Effector memory CD4-positive, alpha-beta T cell (primary cell): ENCODE measurements at regions not wholly inside any gene's neighbourhood (a gene's known extent, or its start where the extent isn't known, plus 50 kb on each side); places are given as distances from the start of the nearest gene placed in this dataset.
"Not testable (repeated sequence)": the region's sequence is repeated elsewhere in the genome, so short reads cannot be mapped to it uniquely, and the experiment has no call there.

Experiments used
- DNase-seq, 3 donors: peaks; one replicate each; pipeline ENCODE4 v3.0.0-alpha.2; 2020
- H3K27ac ChIP-seq: 2 replicates; pipeline ENCODE4 v1.7.0; 2013; ENCODE audit warnings: mild to moderate bottlenecking, low read length, moderate library complexity; ENCODE audit not compliant: insufficient read depth, poor library complexity, severe bottlenecking
- H3K27me3 ChIP-seq: replicated peaks from 2 replicates; pipeline ENCODE4 v1.7.0; 2013; ENCODE audit warnings: mild to moderate bottlenecking, low read length; ENCODE audit not compliant: insufficient read depth, control insufficient read depth, poor library complexity, severe bottlenecking
- H3K36me3 ChIP-seq: 2 replicates; pipeline ENCODE4 v1.7.0; 2013; ENCODE audit warnings: mild to moderate bottlenecking, low read length, moderate library complexity; ENCODE audit not compliant: control insufficient read depth, insufficient read depth
- H3K4me1 ChIP-seq: 2 replicates; pipeline ENCODE4 v1.7.0; 2013; ENCODE audit warnings: low read length, mild to moderate bottlenecking; ENCODE audit not compliant: control insufficient read depth, insufficient read depth, poor library complexity, severe bottlenecking
- H3K4me3 ChIP-seq: 2 replicates; pipeline ENCODE4 v1.7.0; 2013; ENCODE audit warnings: low read length, low read depth, mild to moderate bottlenecking; ENCODE audit not compliant: insufficient read depth, poor library complexity, severe bottlenecking
- H3K9me3 ChIP-seq: 2 replicates; pipeline ENCODE4 v1.7.0; 2013; ENCODE audit warnings: mild to moderate bottlenecking, low read length, moderate library complexity; ENCODE audit not compliant: control insufficient read depth

DNA sequence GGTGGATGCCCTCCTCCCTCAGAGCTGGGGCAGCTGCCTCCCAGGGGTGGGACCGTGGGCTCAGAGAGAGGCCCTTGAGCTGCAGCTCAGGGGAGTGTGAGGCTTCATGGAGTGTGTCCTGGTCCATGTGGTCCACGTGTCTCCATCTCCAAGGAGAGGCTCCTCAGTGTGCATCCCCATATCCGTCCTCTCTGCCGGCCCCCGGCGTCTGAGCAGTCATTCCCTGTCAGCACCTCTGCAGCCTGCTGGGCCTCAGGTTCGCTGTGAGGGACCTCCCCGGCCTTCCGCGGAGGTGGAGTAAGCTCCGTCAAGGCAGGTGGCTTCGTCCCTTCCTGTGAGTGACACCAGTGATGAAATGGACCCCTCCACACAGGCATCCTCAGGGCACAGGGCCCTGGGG, 160.7 kb upstream of the POTEB2 start:
- not testable (repeated sequence) for H3K4me3 ChIP-seq, DNase-seq, H3K27me3 ChIP-seq, H3K27ac ChIP-seq, H3K9me3 ChIP-seq, H3K4me1 ChIP-seq, H3K36me3 ChIP-seq

DNA sequence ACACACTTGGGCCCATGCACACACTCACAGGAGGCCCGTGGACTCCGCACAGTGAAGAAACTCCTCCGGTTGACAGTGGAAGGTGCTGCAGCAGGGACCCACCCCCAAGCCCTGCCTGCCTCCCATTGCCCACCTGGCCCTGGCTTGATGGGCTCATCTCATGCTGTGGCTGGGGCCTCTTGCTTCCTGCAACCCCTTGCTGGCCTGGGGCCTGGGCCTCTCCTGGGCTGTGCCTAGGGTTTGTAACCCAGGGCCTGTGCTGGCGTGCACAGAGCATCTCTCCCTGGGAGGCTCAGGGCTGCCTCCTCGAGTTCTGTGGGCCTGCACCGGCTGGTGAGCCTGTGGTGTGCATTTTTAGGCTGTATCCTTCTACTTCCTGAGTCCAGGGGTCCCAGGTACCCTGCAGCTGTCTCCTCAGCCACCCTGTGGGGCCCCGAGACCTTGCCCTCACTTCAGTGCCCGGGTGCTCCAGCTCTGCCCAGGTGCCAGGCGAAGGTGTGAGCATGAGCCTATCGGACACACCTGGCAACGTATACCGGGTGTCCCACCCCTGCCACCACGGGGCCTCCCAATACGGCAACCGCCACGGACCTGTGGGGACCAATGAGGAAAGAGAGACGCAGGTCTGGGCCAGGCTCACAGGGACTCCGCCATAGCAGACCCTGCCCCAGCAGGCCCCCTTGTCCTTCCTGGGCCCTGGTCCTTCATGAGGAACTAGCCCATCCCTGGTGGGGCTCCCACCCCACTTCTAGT, 158.3 kb upstream of the POTEB2 start:
- H3K9me3 ChIP-seq, DNase-seq, H3K36me3 ChIP-seq, H3K4me3 ChIP-seq, H3K27ac ChIP-seq, H3K27me3 ChIP-seq, H3K4me1 ChIP-seq: not testable (repeated sequence)

GRCh38 chr15:21018176-21018575, 152.1 kb upstream of the POTEB2 start:
- not testable (repeated sequence) for H3K27me3 ChIP-seq, H3K36me3 ChIP-seq, H3K9me3 ChIP-seq, H3K4me3 ChIP-seq, DNase-seq, H3K27ac ChIP-seq, H3K4me1 ChIP-seq

GRCh38 chr15:21017326-21017725, 151.2 kb upstream of the POTEB2 start:
- H3K4me1 ChIP-seq, H3K27ac ChIP-seq, DNase-seq, H3K36me3 ChIP-seq, H3K27me3 ChIP-seq, H3K9me3 ChIP-seq, H3K4me3 ChIP-seq: not testable (repeated sequence)

- H3K27me3 ChIP-seq, DNase-seq, H3K4me1 ChIP-seq, H3K27ac ChIP-seq, H3K9me3 ChIP-seq, H3K4me3 ChIP-seq, H3K36me3 ChIP-seq: not testable (repeated sequence)
Measured at GRCh38 chr15:21016589-21016988, 150.5 kb upstream of the POTEB2 start.

- DNase-seq, H3K36me3 ChIP-seq: not testable (repeated sequence)
Measured at GRCh38 chr15:21015171-21015570, 149.1 kb upstream of the POTEB2 start.

DNA sequence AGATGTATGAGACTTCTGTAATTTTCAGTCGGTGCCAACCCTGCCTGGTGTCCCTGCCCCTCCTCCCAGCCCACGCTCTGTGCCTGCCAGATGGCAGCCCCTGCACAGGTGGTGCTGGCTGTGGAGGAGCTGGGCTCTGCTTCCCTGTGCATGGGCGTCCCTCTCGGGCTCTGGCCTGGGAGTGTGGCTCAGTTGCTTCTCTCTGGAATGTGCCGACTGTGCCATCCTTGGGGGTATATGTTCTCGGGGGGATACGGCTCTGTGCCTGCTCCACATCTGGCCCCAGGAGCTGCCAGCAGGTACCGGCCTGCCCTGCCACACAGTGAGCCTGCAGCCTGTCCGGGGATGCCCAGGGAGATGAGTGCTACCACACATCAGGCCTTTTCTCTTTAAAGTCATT, 147.2 kb upstream of the POTEB2 start:
- not testable (repeated sequence) for H3K36me3 ChIP-seq, H3K27me3 ChIP-seq, DNase-seq, H3K4me3 ChIP-seq, H3K4me1 ChIP-seq, H3K9me3 ChIP-seq, H3K27ac ChIP-seq

More at GRCh38 chr15:21015171-21015570, 149.1 kb upstream of the POTEB2 start:
- H3K27me3 ChIP-seq, H3K9me3 ChIP-seq, H3K27ac ChIP-seq, H3K4me1 ChIP-seq, H3K4me3 ChIP-seq: not testable (repeated sequence)

DNA sequence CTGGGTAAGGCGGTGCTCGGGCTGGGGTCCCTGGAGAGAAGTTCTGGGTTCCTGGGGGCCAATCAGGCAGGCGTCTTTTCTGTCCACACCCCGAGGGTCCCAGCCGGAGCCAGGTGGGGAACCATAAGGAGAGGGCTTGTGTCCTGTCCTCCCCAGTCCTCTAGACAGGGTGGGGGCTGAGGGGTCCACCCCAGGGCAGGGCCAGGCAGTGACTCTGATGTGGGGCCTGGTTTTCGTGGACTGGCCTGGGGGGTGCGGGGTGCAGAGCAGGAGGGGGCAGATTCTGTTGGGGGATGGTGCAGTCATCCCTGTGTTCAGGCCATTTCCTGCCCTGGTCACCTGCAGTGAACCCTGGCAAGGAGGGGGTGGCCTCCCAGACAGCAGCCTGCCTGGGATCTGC, 143.5 kb upstream of the POTEB2 start:
- not testable (repeated sequence) for H3K27ac ChIP-seq, H3K36me3 ChIP-seq, H3K4me1 ChIP-seq, DNase-seq, H3K9me3 ChIP-seq, H3K4me3 ChIP-seq, H3K27me3 ChIP-seq

DNA sequence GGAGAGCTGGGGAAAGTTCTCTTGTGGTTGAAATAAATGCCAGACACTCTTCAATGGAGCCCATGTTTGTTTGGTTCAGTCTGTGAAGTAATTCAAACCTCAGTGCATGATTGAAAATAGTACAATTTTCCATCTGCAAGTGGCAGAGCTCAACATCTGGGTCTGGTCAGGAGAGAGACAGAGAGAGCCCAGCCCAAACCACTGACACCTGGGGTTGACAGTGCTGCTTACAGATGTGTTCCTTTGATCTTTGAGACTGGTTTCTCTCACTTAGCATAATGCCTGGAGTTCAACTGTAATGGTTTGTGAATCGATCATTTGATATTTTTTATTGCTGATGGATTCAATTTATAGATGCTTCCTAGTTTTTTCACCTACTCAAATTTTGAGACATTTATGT, 137.3 kb upstream of the POTEB2 start:
- H3K4me3 ChIP-seq, H3K27me3 ChIP-seq, H3K4me1 ChIP-seq, H3K27ac ChIP-seq, DNase-seq, H3K36me3 ChIP-seq, H3K9me3 ChIP-seq: not testable (repeated sequence)

- not testable (repeated sequence) for H3K4me3 ChIP-seq, H3K36me3 ChIP-seq, H3K27ac ChIP-seq, H3K4me1 ChIP-seq, DNase-seq, H3K9me3 ChIP-seq, H3K27me3 ChIP-seq
Measured at GRCh38 chr15:21001950-21002349, 135.8 kb upstream of the POTEB2 start.
